ENCODE measurements at regions not wholly inside any gene's neighbourhood (a gene's known extent, or its start where the extent isn't known, plus 50 kb on each side); places are given as distances from the start of the nearest gene placed in this dataset.

GRCh38 chr12:114767084-114767760 lies 83.2 kb upstream of the TBX3 start:
- WGBS (ENCODE audit: extremely low coverage, insufficient coverage, insufficient read length), result no CpG with 5 or more reads among the region's 19 CpGs
- no peak overlapping the region for H4K12ac ChIP-seq (ENCODE audit: low read depth, low read length)
- no peak overlapping the region for H2BK12ac ChIP-seq (ENCODE audit: low read length)
- no peaks in the 10 kb centered on the region for H3K9me3 ChIP-seq (ENCODE audit: insufficient read depth, low read depth, low read length)
- no peaks in the 10 kb centered on the region for H3K79me2 ChIP-seq (ENCODE audit: control insufficient read depth, insufficient read depth, low read length, poor library complexity)
- H3K4me2 ChIP-seq (ENCODE audit: low read length), result no peak overlapping the region
- H3K14ac ChIP-seq (ENCODE audit: low read length), result no peak overlapping the region
- peak overlapping the region; percentile 11 for H4K91ac ChIP-seq (ENCODE audit: low read depth, low read length)
- no peak overlapping the region for H3K4ac ChIP-seq (ENCODE audit: low read depth, low read length)
- no peaks in the 10 kb centered on the region for H3K36me3 ChIP-seq (ENCODE audit: control insufficient read depth in 1 of 2, insufficient read depth in 2 of 2, low read length in 2 of 2)
- no peak for DNase-seq
- peak overlapping the region; percentile 41 for H2BK120ac ChIP-seq (ENCODE audit: insufficient read depth, low read length, poor library complexity)
- no peak overlapping the region for H2AK5ac ChIP-seq (ENCODE audit: low read length)
- no peak overlapping the region for H3K4me3 ChIP-seq (ENCODE audit: low read depth, low read length)
- peak overlapping the region; percentile 65 for H3K27ac ChIP-seq (ENCODE audit: low read depth, low read length)
- H2BK5ac ChIP-seq (ENCODE audit: low read depth, low read length, poor library complexity), result no peak overlapping the region
- H3K27me3 ChIP-seq (ENCODE audit: insufficient read depth, low read length), result no peaks in the 10 kb centered on the region
- H3K79me1 ChIP-seq (ENCODE audit: low read length), result peaks cover 26% of the 10 kb centered on the region
- H3K23ac ChIP-seq (ENCODE audit: low read length), result no peak overlapping the region
- peak overlapping the region; percentile 42 for H4K8ac ChIP-seq (ENCODE audit: low read depth, low read length)
- no peak overlapping the region for H3K18ac ChIP-seq (ENCODE audit: low read length)
- H2AFZ ChIP-seq (ENCODE audit: insufficient read depth, low read length, poor library complexity), result no peak overlapping the region
- H3K9ac ChIP-seq (ENCODE audit: low read length), result no peak overlapping the region
- H3K4me1 ChIP-seq (ENCODE audit: control insufficient read depth in 1 of 2, insufficient read depth in 2 of 2, low read length in 2 of 2), result peaks cover 6 to 16% of the 10 kb centered on the region in 2 experiments

- no peak overlapping the region for H4K12ac ChIP-seq (ENCODE audit: low read depth, low read length)
- no peak overlapping the region for H3K23ac ChIP-seq (ENCODE audit: low read length)
- H3K4me2 ChIP-seq (ENCODE audit: low read length), result no peak overlapping the region
- H2BK12ac ChIP-seq (ENCODE audit: low read length), result no peak overlapping the region
- H3K27me3 ChIP-seq (ENCODE audit: insufficient read depth, low read length), result no peaks in the 10 kb centered on the region
- no peak overlapping the region for H4K8ac ChIP-seq (ENCODE audit: low read depth, low read length)
- peaks cover 6 to 16% of the 10 kb centered on the region in 2 experiments for H3K4me1 ChIP-seq (ENCODE audit: control insufficient read depth in 1 of 2, insufficient read depth in 2 of 2, low read length in 2 of 2)
- no peaks in the 10 kb centered on the region for H3K36me3 ChIP-seq (ENCODE audit: control insufficient read depth in 1 of 2, insufficient read depth in 2 of 2, low read length in 2 of 2)
- H3K14ac ChIP-seq (ENCODE audit: low read length), result no peak overlapping the region
- no CpG with 5 or more reads among the region's 11 CpGs for WGBS (ENCODE audit: extremely low coverage, insufficient coverage, insufficient read length)
- H3K9ac ChIP-seq (ENCODE audit: low read length), result no peak overlapping the region
- H2AK5ac ChIP-seq (ENCODE audit: low read length), result no peak overlapping the region
- H3K9me3 ChIP-seq (ENCODE audit: insufficient read depth, low read depth, low read length), result no peaks in the 10 kb centered on the region
- H2AFZ ChIP-seq (ENCODE audit: insufficient read depth, low read length, poor library complexity), result no peak overlapping the region
- H3K79me2 ChIP-seq (ENCODE audit: control insufficient read depth, insufficient read depth, low read length, poor library complexity), result no peaks in the 10 kb centered on the region
- no peak for DNase-seq
- H3K79me1 ChIP-seq (ENCODE audit: low read length), result peaks cover 31% of the 10 kb centered on the region
- H3K4ac ChIP-seq (ENCODE audit: low read depth, low read length), result no peak overlapping the region
- no peak overlapping the region for H3K4me3 ChIP-seq (ENCODE audit: low read depth, low read length)
- no peak overlapping the region for H2BK5ac ChIP-seq (ENCODE audit: low read depth, low read length, poor library complexity)
- peak overlapping the region; percentile 77 for H2BK120ac ChIP-seq (ENCODE audit: insufficient read depth, low read length, poor library complexity)
- peak overlapping the region; percentile 50 for H4K91ac ChIP-seq (ENCODE audit: low read depth, low read length)
- H3K27ac ChIP-seq (ENCODE audit: low read depth, low read length), result no peak overlapping the region
- H3K18ac ChIP-seq (ENCODE audit: low read length), result no peak overlapping the region
Observed at GRCh38 chr12:114765960-114766691, 82.2 kb upstream of the TBX3 start.

- H3K9ac ChIP-seq (ENCODE audit: low read length), result no peak overlapping the region
- peak overlapping the region; percentile 60 for H4K91ac ChIP-seq (ENCODE audit: low read depth, low read length)
- no peak for DNase-seq
- peak overlapping the region; percentile 1 for H2AK5ac ChIP-seq (ENCODE audit: low read length)
- H4K12ac ChIP-seq (ENCODE audit: low read depth, low read length), result no peak overlapping the region
- H3K9me3 ChIP-seq (ENCODE audit: insufficient read depth, low read depth, low read length), result no peaks in the 10 kb centered on the region
- no peak overlapping the region for H4K8ac ChIP-seq (ENCODE audit: low read depth, low read length)
- peak overlapping the region; percentile 59 for H2BK12ac ChIP-seq (ENCODE audit: low read length)
- no peak overlapping the region for H3K18ac ChIP-seq (ENCODE audit: low read length)
- H3K36me3 ChIP-seq (ENCODE audit: control insufficient read depth in 1 of 2, insufficient read depth in 2 of 2, low read length in 2 of 2), result no peaks in the 10 kb centered on the region
- peaks cover 34% of the 10 kb centered on the region for H3K79me1 ChIP-seq (ENCODE audit: low read length)
- no peaks in the 10 kb centered on the region for H3K79me2 ChIP-seq (ENCODE audit: control insufficient read depth, insufficient read depth, low read length, poor library complexity)
- H3K4me2 ChIP-seq (ENCODE audit: low read length), result no peak overlapping the region
- no peaks in the 10 kb centered on the region for H3K27me3 ChIP-seq (ENCODE audit: insufficient read depth, low read length)
- peak overlapping the region; percentile 5 for H2BK120ac ChIP-seq (ENCODE audit: insufficient read depth, low read length, poor library complexity)
- H3K4me3 ChIP-seq (ENCODE audit: low read depth, low read length), result no peak overlapping the region
- peaks cover 13 to 16% of the 10 kb centered on the region in 2 experiments for H3K4me1 ChIP-seq (ENCODE audit: control insufficient read depth in 1 of 2, insufficient read depth in 2 of 2, low read length in 2 of 2)
- no CpG with 5 or more reads among the region's 6 CpGs for WGBS (ENCODE audit: extremely low coverage, insufficient coverage, insufficient read length)
- H2BK5ac ChIP-seq (ENCODE audit: low read depth, low read length, poor library complexity), result no peak overlapping the region
- H3K27ac ChIP-seq (ENCODE audit: low read depth, low read length), result no peak overlapping the region
- H2AFZ ChIP-seq (ENCODE audit: insufficient read depth, low read length, poor library complexity), result peak overlapping the region; percentile 54
- no peak overlapping the region for H3K4ac ChIP-seq (ENCODE audit: low read depth, low read length)
- H3K14ac ChIP-seq (ENCODE audit: low read length), result no peak overlapping the region
- H3K23ac ChIP-seq (ENCODE audit: low read length), result no peak overlapping the region
Observed at GRCh38 chr12:114764510-114764909, 80.5 kb upstream of the TBX3 start.

GRCh38 chr12:114762490-114763110 lies 78.6 kb upstream of the TBX3 start:
- Histone ChIP-seq H4K12ac (ENCODE audit: low read depth, low read length) (no peak overlapping the region), H4K91ac (ENCODE audit: low read depth, low read length) (peak overlapping the region; percentile 12), H3K4me3 (ENCODE audit: low read depth, low read length) (no peak overlapping the region), H3K14ac (ENCODE audit: low read length) (peak overlapping the region; percentile 54), H3K4me1 (ENCODE audit: control insufficient read depth in 1 of 2, insufficient read depth in 2 of 2, low read length in 2 of 2) (peaks cover 9 to 11% of the 10 kb centered on the region in 2 experiments), H2BK12ac (ENCODE audit: low read length) (peak overlapping the region; percentile 74), H2AK5ac (ENCODE audit: low read length) (peak overlapping the region; percentile 8), H3K4me2 (ENCODE audit: low read length) (no peak overlapping the region), H3K9me3 (ENCODE audit: insufficient read depth, low read depth, low read length) (no peaks in the 10 kb centered on the region), H3K79me2 (ENCODE audit: control insufficient read depth, insufficient read depth, low read length, poor library complexity) (no peaks in the 10 kb centered on the region), H3K27me3 (ENCODE audit: insufficient read depth, low read length) (no peaks in the 10 kb centered on the region), H3K27ac (ENCODE audit: low read depth, low read length) (no peak overlapping the region), H2BK5ac (ENCODE audit: low read depth, low read length, poor library complexity) (no peak overlapping the region), H3K9ac (ENCODE audit: low read length) (no peak overlapping the region), H2AFZ (ENCODE audit: insufficient read depth, low read length, poor library complexity) (no peak overlapping the region), H2BK120ac (ENCODE audit: insufficient read depth, low read length, poor library complexity) (peak overlapping the region; percentile 52), H3K79me1 (ENCODE audit: low read length) (peaks cover 36% of the 10 kb centered on the region), H3K36me3 (ENCODE audit: control insufficient read depth in 1 of 2, insufficient read depth in 2 of 2, low read length in 2 of 2) (no peaks in the 10 kb centered on the region), H3K23ac (ENCODE audit: low read length) (no peak overlapping the region), H3K4ac (ENCODE audit: low read depth, low read length) (no peak overlapping the region), H4K8ac (ENCODE audit: low read depth, low read length) (peak overlapping the region; percentile 30), H3K18ac (ENCODE audit: low read length) (no peak overlapping the region)
- WGBS (ENCODE audit: extremely low coverage, insufficient coverage, insufficient read length), result 100% methylated on average over 6 of the region's 22 CpGs
- DNase-seq, result no peak

All from trophoblast cell (in vitro differentiated cells and primary cell).